IPS-18c (cell line): ENCODE measurements at regions not wholly inside any gene's neighbourhood (a gene's known extent, or its start where the extent isn't known, plus 50 kb on each side); places are given as distances from the start of the nearest gene placed in this dataset.
"Not testable (repeated sequence)": the region's sequence is repeated elsewhere in the genome, so short reads cannot be mapped to it uniquely, and the experiment has no call there.

ENCODE experiments used
- H3K4me3 ChIP-seq: 2 replicates; pipeline ENCODE4 v1.7.0; 2013; ENCODE audit warnings: low read depth, mild to moderate bottlenecking, low read length, moderate library complexity; ENCODE audit not compliant: insufficient read depth
- H3K9me3 ChIP-seq: one replicate; pipeline ENCODE4 v1.6.1; 2013; ENCODE audit warnings: mild to moderate bottlenecking, low read length, moderate library complexity; ENCODE audit not compliant: control insufficient read depth, insufficient read depth

DNA sequence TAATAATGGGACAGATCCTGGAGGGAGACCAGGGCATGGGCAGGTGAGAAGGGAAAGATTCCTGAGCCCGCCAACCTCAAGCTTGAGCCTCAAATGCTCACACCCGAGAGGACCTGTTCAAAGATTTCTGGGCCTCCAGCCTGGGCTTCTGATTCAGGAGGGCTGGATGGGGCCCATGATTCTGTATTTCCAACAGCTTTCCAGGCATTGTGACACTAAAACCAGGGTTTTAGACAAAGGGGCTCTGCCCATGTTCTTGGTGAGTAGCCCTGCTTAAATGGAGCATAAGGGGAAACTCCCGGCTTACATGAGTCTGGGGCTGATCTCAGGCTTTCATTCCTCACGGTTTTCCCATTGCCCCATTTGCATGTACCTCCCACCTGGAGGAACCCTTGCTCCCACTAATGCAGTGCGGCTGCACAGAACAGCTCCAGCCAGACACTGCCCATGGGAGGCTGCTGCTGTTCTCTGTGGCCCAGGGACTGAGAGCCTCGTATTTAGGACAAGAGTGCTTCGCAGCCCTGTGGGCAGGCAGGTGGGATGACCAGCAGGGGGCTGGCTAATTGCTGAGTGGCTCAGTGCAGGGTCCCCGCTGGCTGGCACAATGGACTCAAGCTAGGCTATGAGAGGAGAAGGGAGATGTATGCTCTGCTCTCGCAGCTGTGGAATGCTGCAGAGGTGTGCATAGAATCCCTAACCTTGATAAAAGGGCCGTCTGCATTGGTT lies 135.3 kb upstream of the COBL start:
- no peaks in the 10 kb centered on the region for H3K9me3 ChIP-seq
- H3K4me3 ChIP-seq = no peak overlapping the region

DNA sequence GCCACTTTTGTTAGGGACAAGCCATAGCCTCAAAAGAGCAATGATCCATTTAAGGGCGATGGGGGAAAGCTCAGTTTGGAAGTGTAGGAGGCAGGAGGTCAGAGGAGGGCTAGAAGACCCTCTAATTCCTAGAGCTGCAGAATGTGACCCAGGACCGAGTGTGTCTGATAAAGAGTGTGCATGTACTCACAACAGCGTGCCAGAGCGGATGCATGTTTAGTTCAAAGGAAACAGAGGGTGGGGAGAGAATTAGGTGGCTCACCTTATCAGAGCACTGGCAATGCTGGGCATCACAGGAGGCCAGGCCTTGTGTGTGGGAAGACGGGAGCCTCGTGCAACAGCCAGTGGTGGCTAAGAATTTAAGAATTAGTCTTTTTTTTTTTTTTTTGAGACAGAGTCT lies 133.9 kb upstream of the COBL start:
- Histone ChIP-seq H3K4me3 (no peak overlapping the region), H3K9me3 (no peaks in the 10 kb centered on the region)

DNA sequence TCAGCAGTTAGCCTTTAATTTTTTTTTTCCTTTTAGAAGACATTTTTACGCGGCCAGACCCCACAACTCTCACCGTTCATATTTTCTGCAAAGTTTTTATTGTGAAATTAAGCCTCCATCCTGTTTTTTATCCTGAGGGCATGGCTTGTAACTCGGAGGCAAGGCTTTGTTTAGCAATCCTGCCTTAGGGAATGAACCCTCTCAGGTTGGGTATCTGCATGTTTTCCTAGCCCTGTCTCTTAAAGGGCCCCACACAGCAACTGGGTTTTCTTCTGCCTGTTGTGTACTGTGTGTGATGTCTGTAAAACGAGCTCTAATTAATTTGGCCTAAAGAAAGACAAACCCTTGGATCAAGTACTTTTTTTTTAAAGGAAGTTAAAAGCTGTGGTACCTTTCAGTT lies 130.2 kb upstream of the COBL start:
- no peaks in the 10 kb centered on the region for H3K9me3 ChIP-seq
- H3K4me3 ChIP-seq = no peak overlapping the region

DNA sequence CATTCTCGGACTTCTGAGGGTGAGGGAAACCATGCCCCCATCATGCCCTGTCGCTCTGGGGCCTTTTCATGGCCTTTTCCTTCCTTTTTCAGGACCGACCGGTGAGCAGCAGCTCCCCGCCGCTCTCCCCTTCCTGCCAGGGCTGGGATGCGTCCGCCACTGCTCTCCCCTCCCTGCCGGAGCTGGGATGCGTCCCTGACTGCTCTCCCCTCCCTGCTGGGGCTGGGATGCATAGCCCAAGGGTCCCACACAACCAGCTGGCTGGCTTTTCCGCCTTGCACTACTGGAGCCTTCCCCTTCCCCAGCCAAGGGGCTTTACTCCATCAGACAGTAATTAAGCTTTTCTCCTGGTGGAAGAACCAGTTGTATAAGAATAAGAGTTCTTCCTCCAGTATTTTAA lies 129.7 kb upstream of the COBL start:
- Histone ChIP-seq H3K9me3 (no peaks in the 10 kb centered on the region), H3K4me3 (no peak overlapping the region)

DNA sequence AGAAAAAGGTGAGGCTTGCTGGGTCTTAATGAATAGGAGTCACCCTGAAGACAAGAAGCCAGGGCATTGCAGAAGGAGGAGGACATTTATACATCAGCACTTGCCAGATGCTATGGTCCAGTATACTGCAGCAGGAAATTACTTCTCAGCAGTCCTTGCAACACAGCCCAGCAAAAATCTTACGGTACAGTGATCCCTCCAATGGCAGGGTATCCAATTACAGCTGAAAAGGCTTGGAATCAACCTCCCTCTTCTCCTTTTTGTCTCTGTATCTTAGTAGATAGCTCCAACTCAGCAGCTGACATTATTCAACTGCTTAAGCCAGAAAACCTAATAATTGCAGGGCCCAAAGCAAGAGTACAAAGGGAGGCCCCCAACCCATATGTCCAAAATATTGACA lies 128.3 kb upstream of the COBL start:
- Histone ChIP-seq H3K4me3 (no peak overlapping the region), H3K9me3 (no peaks in the 10 kb centered on the region)

DNA sequence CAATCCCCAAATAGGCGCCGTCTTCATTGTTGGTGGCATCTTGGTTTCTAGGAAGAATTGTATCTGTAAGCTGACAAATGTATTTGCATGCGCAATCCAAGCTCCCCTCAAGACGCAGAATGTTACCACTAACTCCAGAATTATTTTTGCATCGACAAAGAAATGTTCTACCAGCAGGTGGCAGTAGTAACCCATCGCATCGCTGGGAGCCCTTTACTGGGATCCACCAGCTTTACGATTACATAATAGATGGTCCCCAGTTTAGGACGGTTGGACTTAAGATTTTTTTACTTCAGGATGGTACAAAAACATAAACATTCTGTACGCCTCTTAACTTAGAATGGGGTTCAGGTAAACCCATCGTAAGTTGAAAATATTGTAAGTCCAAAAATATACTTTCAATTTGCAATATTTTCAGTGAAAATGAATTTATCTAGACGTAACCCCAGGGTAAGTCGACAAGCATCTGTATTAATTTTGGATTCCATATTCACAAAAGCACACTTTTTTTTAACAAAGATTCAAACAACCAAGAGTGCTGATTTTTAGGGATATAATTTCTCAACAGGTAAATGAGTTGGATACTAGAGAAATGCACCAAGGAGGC lies 114.0 kb upstream of the COBL start:
- Histone ChIP-seq H3K9me3 (no peaks in the 10 kb centered on the region), H3K4me3 (no peak overlapping the region)

DNA sequence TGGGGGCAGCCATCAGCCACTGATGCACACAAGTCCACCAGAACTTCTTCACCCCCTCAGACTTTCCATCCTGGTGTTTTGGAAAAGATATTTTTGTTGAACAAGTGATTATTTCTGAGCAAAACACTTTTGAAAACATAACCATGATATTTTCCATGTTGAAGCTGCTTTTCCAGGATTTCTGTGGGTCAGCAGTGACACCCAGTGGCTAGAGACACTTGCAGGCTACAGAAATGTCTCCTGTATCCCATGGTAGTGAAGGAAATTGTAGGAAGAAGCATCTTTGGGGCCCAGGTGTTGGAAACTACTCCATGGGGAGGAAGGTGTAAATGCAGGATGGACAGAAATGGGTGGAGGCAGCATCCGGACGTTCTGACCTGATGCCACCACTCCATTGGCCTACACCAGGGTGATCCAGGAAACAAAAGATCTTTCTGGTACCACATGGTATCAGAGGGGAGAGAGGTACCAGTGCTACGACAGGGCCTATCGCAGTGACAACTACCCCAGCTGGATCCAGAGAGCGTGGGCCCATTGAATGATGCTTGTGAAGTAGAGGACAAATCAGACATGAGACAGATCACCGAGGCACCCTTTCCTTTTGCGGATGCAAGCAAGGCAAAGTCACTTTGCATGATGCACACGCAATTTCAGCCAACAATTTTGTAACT lies 111.7 kb upstream of the COBL start:
- H3K4me3 ChIP-seq = no peak overlapping the region
- H3K9me3 ChIP-seq = no peaks in the 10 kb centered on the region

DNA sequence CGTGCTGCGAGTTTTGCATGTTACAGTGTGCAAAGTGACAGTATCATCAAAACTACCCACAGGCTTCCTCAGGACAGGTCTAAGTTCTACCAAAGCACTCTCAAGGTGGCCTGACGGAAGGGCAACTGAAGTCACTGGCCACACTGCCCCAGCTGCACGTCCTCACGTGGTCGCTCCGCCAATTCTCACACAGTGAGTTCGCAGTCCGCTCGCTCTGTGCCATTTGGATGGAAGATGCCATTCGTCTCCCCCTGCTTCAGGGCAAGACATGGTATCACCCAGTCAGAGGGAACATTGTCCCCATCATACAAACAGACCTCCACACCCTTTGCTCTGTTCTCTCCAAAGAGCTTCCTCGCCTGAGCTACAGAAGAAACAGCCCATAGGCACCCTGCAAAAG lies 109.6 kb upstream of the COBL start:
- Histone ChIP-seq H3K9me3 (no peaks in the 10 kb centered on the region), H3K4me3 (no peak overlapping the region)

DNA sequence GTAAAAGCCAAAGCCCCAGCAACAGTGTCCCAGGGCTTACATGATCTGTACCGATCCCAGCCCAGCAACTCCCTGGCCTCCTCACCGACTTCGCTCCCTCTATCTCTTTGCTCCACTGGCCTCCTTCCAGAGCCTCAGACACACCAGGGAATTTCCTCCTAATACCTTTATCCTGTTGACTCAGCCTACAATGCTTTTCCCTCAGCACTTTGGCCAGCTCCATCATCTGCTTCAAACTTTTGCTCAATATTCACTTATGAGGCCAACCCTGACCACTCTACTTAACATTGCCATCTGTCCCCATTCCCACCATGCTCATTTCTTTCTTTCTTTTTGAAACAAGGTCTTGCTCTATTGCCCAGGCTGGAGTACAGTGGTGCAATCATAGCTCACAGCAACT lies 93.3 kb upstream of the COBL start:
- not testable (repeated sequence) for H3K9me3 ChIP-seq, H3K4me3 ChIP-seq

DNA sequence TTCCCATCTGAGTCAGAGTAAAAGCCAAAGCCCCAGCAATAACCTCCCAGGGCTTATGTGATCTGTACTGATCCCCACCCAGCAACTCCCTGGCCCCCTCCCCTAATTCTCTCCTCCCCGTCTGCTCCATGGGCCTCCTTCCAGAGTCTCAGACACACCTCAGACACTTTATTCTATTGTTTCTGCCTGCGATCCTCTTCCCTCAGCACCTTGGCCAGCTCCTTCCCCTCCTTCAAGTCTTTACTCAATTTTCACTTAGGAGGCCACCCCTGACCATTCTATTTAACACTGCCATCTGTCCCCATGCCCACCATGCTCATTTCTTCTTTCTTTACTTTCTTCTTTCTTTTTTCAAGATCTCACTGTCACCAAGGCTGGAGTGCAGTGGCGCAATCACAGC lies 81.0 kb upstream of the COBL start:
- not testable (repeated sequence) for H3K4me3 ChIP-seq, H3K9me3 ChIP-seq

DNA sequence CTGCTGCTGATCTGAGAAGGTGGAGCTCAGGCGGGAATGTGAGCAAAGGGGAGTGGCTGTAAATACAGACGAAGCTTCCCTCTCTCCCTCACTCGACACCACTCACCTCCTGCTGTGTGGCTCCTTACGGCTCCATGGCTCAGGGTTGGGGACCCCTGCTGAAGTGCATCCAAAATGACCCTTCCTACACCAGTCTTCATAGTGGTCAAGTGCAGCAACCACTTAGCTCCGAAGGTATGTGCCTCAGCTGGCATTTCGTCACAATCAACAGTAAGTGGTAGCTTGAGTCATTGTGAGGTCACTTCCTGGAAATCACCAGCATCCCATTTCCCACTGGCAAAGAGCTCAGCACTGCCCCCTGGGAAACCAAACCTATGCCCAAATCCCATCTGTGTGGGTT lies 76.4 kb upstream of the COBL start:
- H3K9me3 ChIP-seq = not testable (repeated sequence)

DNA sequence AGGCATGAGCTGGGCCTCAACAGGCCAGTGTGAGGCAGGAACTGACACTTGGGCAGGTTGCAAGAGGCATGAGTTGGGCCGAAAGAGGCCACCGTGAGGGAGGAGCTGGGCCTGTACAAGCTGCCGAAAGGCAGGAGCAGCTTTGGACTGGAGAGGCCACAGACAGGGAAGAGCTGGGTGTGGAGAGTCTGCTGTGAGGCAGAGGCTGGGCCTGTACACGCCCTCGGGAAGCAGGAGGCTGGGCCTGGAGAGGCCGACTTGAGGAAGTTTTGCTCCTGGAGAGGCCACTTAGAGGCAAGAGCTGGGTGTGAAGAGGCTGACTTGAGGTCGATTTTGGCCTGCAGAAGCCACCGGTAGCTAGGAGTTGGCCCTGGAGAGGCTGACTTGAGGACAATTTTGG lies 73.3 kb upstream of the COBL start:
- H3K4me3 ChIP-seq, H3K9me3 ChIP-seq: not testable (repeated sequence)

More for the DNA sequence above, 76.4 kb upstream of the COBL start:
- H3K4me3 ChIP-seq = not testable (repeated sequence)

DNA sequence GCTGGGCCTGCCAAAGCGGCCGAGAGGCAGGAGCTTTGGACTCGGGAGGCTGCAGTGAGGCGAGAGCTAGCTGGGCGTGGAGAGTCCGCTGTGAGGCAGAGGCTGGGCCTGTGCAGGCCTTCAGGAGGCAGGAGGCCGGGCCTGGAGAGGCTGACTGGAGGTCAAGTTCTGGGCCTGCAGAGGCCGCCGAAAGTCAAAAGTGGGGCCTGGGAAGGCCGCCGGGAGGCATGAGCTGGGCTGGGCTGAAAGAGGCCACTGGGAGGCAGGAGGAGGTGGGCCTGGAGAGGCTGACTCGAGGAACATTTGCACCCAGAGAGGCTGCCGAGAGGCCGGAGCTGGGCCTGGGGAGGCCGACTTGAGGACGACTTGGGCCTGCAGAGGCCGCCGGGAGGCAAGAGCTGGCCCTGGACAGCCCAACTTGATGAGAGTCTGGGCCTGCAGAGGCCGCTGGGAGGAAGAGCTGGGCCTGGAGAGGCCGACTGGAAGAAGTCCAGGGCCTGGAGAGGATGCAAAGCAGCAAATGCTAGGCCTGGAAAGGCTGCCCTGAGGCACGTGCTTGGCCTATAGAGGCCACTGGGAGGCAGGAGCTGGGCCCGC lies 72.7 kb upstream of the COBL start:
- H3K9me3 ChIP-seq, H3K4me3 ChIP-seq: not testable (repeated sequence)

DNA sequence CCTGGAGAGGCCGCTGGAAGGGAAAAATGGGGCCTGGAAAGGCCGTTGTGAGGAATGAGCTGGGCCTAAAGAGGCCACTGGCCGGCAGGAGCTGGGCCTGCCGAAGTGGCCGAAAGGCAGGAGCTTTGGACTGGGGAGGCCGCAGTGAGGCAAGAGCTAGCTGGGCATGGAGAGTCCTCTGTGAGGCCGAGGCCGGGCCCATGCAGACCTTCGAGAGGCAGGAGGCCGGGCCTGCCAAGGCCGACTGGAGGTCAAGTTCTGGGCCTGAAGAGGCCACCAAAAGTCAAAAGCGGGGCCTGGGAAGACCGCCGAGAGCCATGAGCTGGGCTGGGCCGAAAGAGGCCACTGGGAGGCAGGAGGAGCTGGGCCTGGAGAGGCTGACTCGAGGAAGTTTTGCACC lies 71.6 kb upstream of the COBL start:
- H3K4me3 ChIP-seq, H3K9me3 ChIP-seq: not testable (repeated sequence)

DNA sequence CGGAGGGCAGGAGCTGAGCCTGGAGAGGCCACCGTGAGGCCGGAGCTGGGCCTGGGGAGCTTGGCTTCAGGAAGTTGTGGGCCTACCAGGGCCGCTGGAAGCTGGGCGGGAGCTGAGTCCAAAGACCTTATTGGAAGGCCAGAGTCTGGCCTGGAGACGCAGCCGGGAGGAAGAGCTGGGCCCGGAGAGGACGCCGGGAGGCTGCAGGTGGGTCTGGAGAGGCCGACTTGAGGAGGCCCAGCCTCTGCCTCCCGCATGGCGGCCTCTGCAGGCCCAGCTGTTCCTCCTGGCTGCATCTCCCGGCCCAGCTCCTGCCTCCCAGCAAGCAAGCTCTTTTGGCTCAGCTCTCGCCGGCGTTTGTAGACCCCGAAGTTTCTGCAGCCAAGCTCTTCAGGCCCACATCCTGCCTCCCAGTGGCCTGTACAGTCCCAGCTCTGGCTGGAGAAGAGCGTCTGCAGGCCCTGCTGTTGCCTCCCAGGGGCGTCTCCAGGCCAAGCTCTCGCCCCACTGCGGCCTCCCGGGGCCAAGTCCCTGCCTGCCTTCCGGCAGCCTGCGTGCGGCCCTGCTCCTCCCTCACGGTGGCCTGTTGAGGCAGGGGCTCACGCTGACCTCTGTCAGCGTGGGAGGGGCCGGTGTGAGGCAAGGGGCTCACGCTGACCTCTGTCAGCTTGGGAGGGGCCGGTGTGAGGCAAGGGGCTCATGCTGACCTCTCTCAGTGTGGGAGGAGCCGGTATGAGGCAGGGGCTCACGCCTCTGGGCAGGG lies 70.4 kb upstream of the COBL start:
- not testable (repeated sequence) for H3K4me3 ChIP-seq, H3K9me3 ChIP-seq

DNA sequence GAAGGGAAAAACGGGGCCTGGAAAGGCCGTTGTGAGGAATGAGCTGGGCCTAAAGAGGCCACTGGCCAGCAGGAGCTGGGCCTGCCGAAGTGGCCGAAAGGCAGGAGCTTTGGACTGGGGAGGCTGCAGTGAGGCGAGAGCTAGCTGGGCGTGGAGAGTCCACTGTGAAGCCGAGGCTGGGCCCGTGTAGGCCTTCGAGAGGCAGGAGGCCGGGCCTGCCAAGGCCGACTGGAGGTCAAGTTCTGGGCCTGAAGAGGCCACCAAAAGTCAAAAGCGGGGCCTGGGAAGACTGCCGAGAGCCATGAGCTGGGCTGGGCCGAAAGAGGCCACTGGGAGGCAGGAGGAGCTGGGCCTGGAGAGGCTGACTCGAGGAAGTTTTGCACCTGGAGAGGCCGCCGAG lies 69.6 kb upstream of the COBL start:
- not testable (repeated sequence) for H3K9me3 ChIP-seq, H3K4me3 ChIP-seq

DNA sequence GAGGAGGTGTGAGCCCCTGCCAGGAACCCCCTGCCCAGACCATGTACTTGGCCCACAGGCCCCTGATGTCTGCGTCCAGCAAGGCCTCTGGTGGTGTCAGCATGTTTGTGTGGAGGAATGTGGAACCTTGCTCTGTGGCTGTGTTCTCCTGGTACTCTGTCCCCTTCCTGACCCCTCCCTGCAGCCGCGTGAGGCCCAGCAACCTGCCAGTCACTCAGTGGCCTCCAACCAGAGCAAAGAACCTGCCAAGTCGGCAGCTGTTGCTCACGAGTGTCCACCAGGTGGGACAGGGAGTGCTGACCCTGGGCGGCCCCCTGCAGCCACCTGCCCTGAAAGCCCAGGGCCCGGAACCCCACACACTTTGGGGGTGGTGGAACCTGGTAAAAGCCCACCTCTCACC lies 65.6 kb upstream of the COBL start:
- H3K9me3 ChIP-seq, H3K4me3 ChIP-seq: not testable (repeated sequence)
